ENCODE measurements at regions not wholly inside any gene's neighbourhood (a gene's known extent, or its start where the extent isn't known, plus 50 kb on each side); places are given as distances from the start of the nearest gene placed in this dataset.

- no peak for DNase-seq
- no peak for ATAC-seq
- intact Hi-C loops (cut with DNase I, micrococcal nuclease): no loop called here
Measured at GRCh38 chr2:188209218-188209617, 82.5 kb upstream of the GULP1 start.

GRCh38 chr2:188217264-188217663, 74.4 kb upstream of the GULP1 start:
- intact Hi-C loops (cut with DNase I, micrococcal nuclease): no loop called here
- ATAC-seq (no peak), DNase-seq (no peak)

GRCh38 chr2:188219541-188219940, 72.1 kb upstream of the GULP1 start:
- intact Hi-C loops (cut with DNase I, micrococcal nuclease): no loop called here
- no peak for ATAC-seq
- DNase-seq: no peak

GRCh38 chr2:188220535-188220934, 71.1 kb upstream of the GULP1 start:
- intact Hi-C loops (cut with DNase I, micrococcal nuclease): no loop called here
- no peak for DNase-seq
- ATAC-seq: no peak

- DNase-seq: no peak
- intact Hi-C loops (cut with DNase I, micrococcal nuclease): no loop called here
- ATAC-seq: no peak
Measured at GRCh38 chr2:188227713-188228112, 64.0 kb upstream of the GULP1 start.

GRCh38 chr2:188235364-188235763, 56.3 kb upstream of the GULP1 start:
- intact Hi-C loops (cut with DNase I, micrococcal nuclease): no loop called here
- no peak for ATAC-seq
- no peak for DNase-seq

- DNase-seq (no peak), ATAC-seq (no peak)
- intact Hi-C loops (cut with DNase I, micrococcal nuclease): no loop called here
Measured at GRCh38 chr2:188238386-188238785, 53.3 kb upstream of the GULP1 start.

Data from left colon (tissue), 2 donors.